ENCODE measurements at regions not wholly inside any gene's neighbourhood (a gene's known extent, or its start where the extent isn't known, plus 50 kb on each side); places are given as distances from the start of the nearest gene placed in this dataset.

- Histone ChIP-seq H3K4me3 (no peak overlapping the region), H3K27ac (no peak overlapping the region), H3K9me3 (no peaks in the 10 kb centered on the region), H3K36me3 (no peaks in the 10 kb centered on the region), H3K4me1 (no peaks in the 10 kb centered on the region), H3K27me3 (no peaks in the 10 kb centered on the region)
- ATAC-seq: no peak
- TF ChIP-seq POLR2A (IDR thresholded peaks at IDR 0.05): no peak
- TF ChIP-seq CTCF (IDR thresholded peaks at IDR 0.05): no peak
- 83% methylated on average over 4 of the region's 4 CpGs for WGBS (ENCODE audit: insufficient coverage, low coverage, low lambda C conversion rate, missing lambda C conversion rate)
- DNase-seq: no peak
- intact Hi-C loops (cut with DNase I): no loop called here
Measured at GRCh38 chr4:81375745-81376144, 96.0 kb downstream of the RASGEF1B start.

GRCh38 chr4:81369886-81370285, 101.8 kb downstream of the RASGEF1B start:
- Histone ChIP-seq H3K9me3 (no peaks in the 10 kb centered on the region), H3K4me1 (no peaks in the 10 kb centered on the region), H3K36me3 (no peaks in the 10 kb centered on the region), H3K27me3 (no peaks in the 10 kb centered on the region), H3K27ac (no peak overlapping the region), H3K4me3 (no peak overlapping the region)
- no peak for ATAC-seq
- no peak for TF ChIP-seq CTCF (IDR thresholded peaks at IDR 0.05)
- TF ChIP-seq POLR2A (IDR thresholded peaks at IDR 0.05): no peak
- no peak for DNase-seq
- 72% methylated on average over 4 of the region's 4 CpGs for WGBS (ENCODE audit: insufficient coverage, low coverage, low lambda C conversion rate, missing lambda C conversion rate)
- intact Hi-C loops (cut with DNase I): no loop called here

- no peaks in the 10 kb centered on the region for H3K9me3 ChIP-seq
- WGBS (ENCODE audit: insufficient coverage, low coverage, low lambda C conversion rate, missing lambda C conversion rate): 77% methylated on average over 4 of the region's 4 CpGs
- no peaks in the 10 kb centered on the region for H3K4me1 ChIP-seq
- intact Hi-C loops (cut with DNase I): no loop called here
- no peaks in the 10 kb centered on the region for H3K36me3 ChIP-seq
- no peak overlapping the region for H3K4me3 ChIP-seq
- H3K27me3 ChIP-seq: no peaks in the 10 kb centered on the region
- no peak overlapping the region for H3K27ac ChIP-seq
- TF ChIP-seq POLR2A (IDR thresholded peaks at IDR 0.05) (no peak), CTCF (IDR thresholded peaks at IDR 0.05) (no peak)
- ATAC-seq (no peak), DNase-seq (no peak)
Measured at GRCh38 chr4:81366779-81367178, 104.9 kb downstream of the RASGEF1B start.

- H3K27ac ChIP-seq: no peak overlapping the region
- no peaks in the 10 kb centered on the region for H3K27me3 ChIP-seq
- DNase-seq: no peak
- TF ChIP-seq CTCF (IDR thresholded peaks at IDR 0.05): no peak
- no peak for TF ChIP-seq POLR2A (IDR thresholded peaks at IDR 0.05)
- no peak overlapping the region for H3K4me3 ChIP-seq
- ATAC-seq: no peak
- H3K9me3 ChIP-seq: no peaks in the 10 kb centered on the region
- intact Hi-C loops (cut with DNase I): no loop called here
- 49% methylated on average over 3 of the region's 3 CpGs for WGBS (ENCODE audit: insufficient coverage, low coverage, low lambda C conversion rate, missing lambda C conversion rate)
- peaks cover 0 to 6% (median 0%) of the 10 kb centered on the region in 4 donors for H3K4me1 ChIP-seq
- H3K36me3 ChIP-seq: no peaks in the 10 kb centered on the region
Measured at GRCh38 chr4:81360737-81361136, 111.0 kb downstream of the RASGEF1B start.

GRCh38 chr4:81359207-81359606, 112.5 kb downstream of the RASGEF1B start:
- TF ChIP-seq POLR2A (IDR thresholded peaks at IDR 0.05): no peak
- TF ChIP-seq CTCF (IDR thresholded peaks at IDR 0.05): no peak
- ATAC-seq (no peak), DNase-seq (no peak)
- intact Hi-C loops (cut with DNase I): no loop called here
- Histone ChIP-seq H3K27me3 (no peaks in the 10 kb centered on the region), H3K27ac (no peak overlapping the region), H3K4me1 (peaks cover 0 to 6% (median 0%) of the 10 kb centered on the region in 4 donors), H3K36me3 (no peaks in the 10 kb centered on the region), H3K9me3 (no peaks in the 10 kb centered on the region), H3K4me3 (no peak overlapping the region)
- WGBS (ENCODE audit: insufficient coverage, low coverage, low lambda C conversion rate, missing lambda C conversion rate): 88% methylated on average over 1 of the region's 1 CpG

Measured in right lobe of liver (tissue), 6 donors.